OCI-LY7 (cell line): ENCODE measurements at regions not wholly inside any gene's neighbourhood (a gene's known extent, or its start where the extent isn't known, plus 50 kb on each side); places are given as distances from the start of the nearest gene placed in this dataset.

ENCODE experiments used
- BruUV-seq: library from RNA; stranded (reverse); fragments of 400-500 nt; replicated peaks from 2 replicates; lab custom pipeline; 2021; lab: Mats Ljungman, UMichigan
- CTCF ChIA-PET: fragments of 300-600 bp; sonication (Branson Sonifier 250); formaldehyde crosslinking; loops from one replicate; lab custom pipeline; 2022; ENCODE audit warnings: antibody characterized with exemption; ENCODE audit not compliant: unreplicated experiment; lab: Charles Lee
- POLR2A ChIA-PET: fragments of 300-600 bp; sonication (Branson Sonifier 250); formaldehyde crosslinking; loops from one replicate; lab custom pipeline; 2022; ENCODE audit warnings: antibody characterized with exemption; lab: Charles Lee
- DNase-seq: peaks from one replicate; pipeline ENCODE4 v3.0.0-alpha.2; 2015; ENCODE audit warnings: low spot score
- H2AFZ ChIP-seq: fragments of 200-600 bp; sonication (generic), shearing (Covaris generic); 2 replicates; pipeline ENCODE4 v1.6.1; 2014; ENCODE audit warnings: mild to moderate bottlenecking, antibody characterized with exemption, low read length, moderate library complexity
- H3K27ac ChIP-seq: fragments of 200-600 bp; sonication (generic); 2 replicates; pipeline ENCODE4 v1.5.1; 2014; ENCODE audit warnings: mixed run types, low read depth, mild to moderate bottlenecking, moderate library complexity, low read length, inconsistent platforms; ENCODE audit not compliant: poor library complexity, severe bottlenecking
- H3K36me3 ChIP-seq: fragments of 200-600 bp; sonication (generic); 2 replicates; pipeline ENCODE4 v1.6.1; 2014; ENCODE audit warnings: mild to moderate bottlenecking, antibody characterized with exemption, low read length, moderate library complexity, mixed read lengths; ENCODE audit not compliant: insufficient read depth
- H3K4me1 ChIP-seq: fragments of 200-600 bp; sonication (generic); 2 replicates; pipeline ENCODE4 v1.5.1; 2014; ENCODE audit warnings: mild to moderate bottlenecking, low read length; ENCODE audit not compliant: insufficient read depth, poor library complexity, severe bottlenecking
- H3K4me2 ChIP-seq: fragments of 200-600 bp; sonication (generic); 2 replicates; pipeline ENCODE4 v1.6.1; 2014; ENCODE audit warnings: mild to moderate bottlenecking, low read length
- H3K4me3 ChIP-seq: fragments of 200-600 bp; sonication (generic); 2 replicates; pipeline ENCODE4 v1.5.1; 2014; ENCODE audit warnings: mild to moderate bottlenecking, low read depth, low read length; ENCODE audit not compliant: poor library complexity, severe bottlenecking
- H3K79me2 ChIP-seq: fragments of 200-600 bp; sonication (generic); 2 replicates; pipeline ENCODE4 v1.6.1; 2016; ENCODE audit warnings: low read depth, mild to moderate bottlenecking, low read length, moderate library complexity, mixed read lengths; ENCODE audit not compliant: insufficient read depth
- H3K9me2 ChIP-seq: fragments of 200-600 bp; sonication (generic); 2 replicates; pipeline ENCODE4 v1.6.1; 2016; ENCODE audit warnings: mild to moderate bottlenecking, low read length, mixed read lengths; ENCODE audit not compliant: insufficient read depth
- H3K9me3 ChIP-seq: fragments of 200-600 bp; sonication (generic); 2 replicates; pipeline ENCODE4 v1.6.1; 2014; ENCODE audit warnings: mild to moderate bottlenecking, mixed run types, low read length, mixed read lengths
- H4K20me1 ChIP-seq: fragments of 200-600 bp; sonication (generic); 2 replicates; pipeline ENCODE4 v1.6.1; 2014; ENCODE audit warnings: mild to moderate bottlenecking, antibody characterized with exemption, low read length, moderate library complexity, mixed read lengths; ENCODE audit not compliant: insufficient read depth
- EZH2phosphoT487 ChIP-seq: fragments of 200-600 bp; sonication (generic); IDR thresholded peaks from 2 replicates; pipeline ENCODE4 v1.6.1; 2018; ENCODE audit warnings: low read depth, borderline replicate concordance, mild to moderate bottlenecking, mixed run types, antibody characterized with exemption, low read length, moderate library complexity, mixed read lengths
- intact Hi-C: fragments of 100-400 bp; cut with micrococcal nuclease; formaldehyde crosslinking; loops from one replicate; pipeline ENCODE4 v1.10.0; 2022; ENCODE audit not compliant: unreplicated experiment
- TF ChIP-seq, protein P1 (sequence below): fragments of 200-600 bp; sonication (generic); conservative IDR thresholded peaks from 2 replicates; pipeline ENCODE4 v1.5.1; 2014; ENCODE audit warnings: mild to moderate bottlenecking, antibody characterized with exemption, low read length, moderate library complexity, mixed read lengths

DNA sequence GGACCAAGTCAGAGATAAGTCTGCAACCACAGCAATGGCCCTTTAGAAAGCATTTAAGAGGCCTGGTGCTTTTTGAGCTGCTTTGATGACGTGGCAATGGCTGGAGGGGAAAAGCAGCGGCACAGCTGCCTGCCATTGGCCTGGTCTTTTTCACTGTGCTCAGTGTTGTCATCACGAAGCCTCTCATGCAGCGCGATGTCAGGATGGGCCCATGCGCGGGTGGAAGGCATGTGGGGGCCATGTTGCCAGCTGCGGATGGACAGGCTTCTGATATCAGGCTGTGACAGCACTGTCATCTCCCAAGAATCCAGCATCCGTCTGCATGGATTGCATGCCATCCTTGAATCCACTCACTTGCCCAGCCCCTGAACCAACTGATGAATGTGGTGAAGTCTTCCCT, 204.5 kb downstream of the ACKR3 start:
- Histone ChIP-seq H3K4me3 (no peak overlapping the region), H3K27ac (no peak overlapping the region), H4K20me1 (no peaks in the 10 kb centered on the region), H3K4me1 (no peaks in the 10 kb centered on the region), H3K9me2 (no peaks in the 10 kb centered on the region), H3K4me2 (no peak overlapping the region), H3K79me2 (no peaks in the 10 kb centered on the region), H2AFZ (no peak overlapping the region), H3K36me3 (no peaks in the 10 kb centered on the region), H3K9me3 (no peaks in the 10 kb centered on the region)
- TF ChIP-seq EZH2phosphoT487, result no peak
- TF ChIP-seq, protein P1, sequence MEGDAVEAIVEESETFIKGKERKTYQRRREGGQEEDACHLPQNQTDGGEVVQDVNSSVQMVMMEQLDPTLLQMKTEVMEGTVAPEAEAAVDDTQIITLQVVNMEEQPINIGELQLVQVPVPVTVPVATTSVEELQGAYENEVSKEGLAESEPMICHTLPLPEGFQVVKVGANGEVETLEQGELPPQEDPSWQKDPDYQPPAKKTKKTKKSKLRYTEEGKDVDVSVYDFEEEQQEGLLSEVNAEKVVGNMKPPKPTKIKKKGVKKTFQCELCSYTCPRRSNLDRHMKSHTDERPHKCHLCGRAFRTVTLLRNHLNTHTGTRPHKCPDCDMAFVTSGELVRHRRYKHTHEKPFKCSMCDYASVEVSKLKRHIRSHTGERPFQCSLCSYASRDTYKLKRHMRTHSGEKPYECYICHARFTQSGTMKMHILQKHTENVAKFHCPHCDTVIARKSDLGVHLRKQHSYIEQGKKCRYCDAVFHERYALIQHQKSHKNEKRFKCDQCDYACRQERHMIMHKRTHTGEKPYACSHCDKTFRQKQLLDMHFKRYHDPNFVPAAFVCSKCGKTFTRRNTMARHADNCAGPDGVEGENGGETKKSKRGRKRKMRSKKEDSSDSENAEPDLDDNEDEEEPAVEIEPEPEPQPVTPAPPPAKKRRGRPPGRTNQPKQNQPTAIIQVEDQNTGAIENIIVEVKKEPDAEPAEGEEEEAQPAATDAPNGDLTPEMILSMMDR, result no peak
- BruUV-seq, result no TSS peak
- intact Hi-C loops, result no loop called here
- DNase-seq, result no peak
- POLR2A ChIA-PET, result no interaction called here
- CTCF ChIA-PET, result no interaction called here

DNA sequence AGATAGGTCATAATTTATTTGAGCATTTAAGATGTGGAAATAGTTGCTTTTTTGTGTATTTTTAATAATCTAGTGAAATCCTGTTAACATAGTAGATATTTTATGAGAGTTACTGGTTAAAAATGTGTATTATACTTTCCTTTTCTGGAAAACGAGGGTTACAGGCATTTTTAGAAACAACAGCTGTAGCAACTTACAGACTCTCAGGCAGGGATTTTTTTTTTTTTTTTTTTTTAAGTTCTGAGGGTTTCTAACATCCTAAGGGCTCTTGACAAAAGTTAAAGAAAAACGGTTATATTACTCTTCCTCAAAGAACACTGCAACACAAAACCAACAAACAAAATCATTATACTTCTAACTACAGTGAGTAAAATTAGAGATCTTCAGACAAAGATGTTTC, 205.9 kb downstream of the ACKR3 start:
- no peak overlapping the region for H3K27ac ChIP-seq
- no peak for DNase-seq
- no peak overlapping the region for H3K4me2 ChIP-seq
- TF ChIP-seq, protein P1, result no peak
- no peak for TF ChIP-seq EZH2phosphoT487
- no peaks in the 10 kb centered on the region for H3K9me3 ChIP-seq
- no peak overlapping the region for H3K4me3 ChIP-seq
- H2AFZ ChIP-seq, result no peak overlapping the region
- intact Hi-C loops, result no loop called here
- CTCF ChIA-PET, result no interaction called here
- POLR2A ChIA-PET, result interaction anchor here (0.6 to 0.7 kb wide), 2 partner anchors 432 to 1892 kb away, joined by 4 read pairs; no protein-coding TSS in a partner anchor
- no peaks in the 10 kb centered on the region for H3K9me2 ChIP-seq
- no TSS peak for BruUV-seq
- H4K20me1 ChIP-seq, result no peaks in the 10 kb centered on the region
- no peaks in the 10 kb centered on the region for H3K36me3 ChIP-seq
- H3K4me1 ChIP-seq, result no peaks in the 10 kb centered on the region
- H3K79me2 ChIP-seq, result no peaks in the 10 kb centered on the region

DNA sequence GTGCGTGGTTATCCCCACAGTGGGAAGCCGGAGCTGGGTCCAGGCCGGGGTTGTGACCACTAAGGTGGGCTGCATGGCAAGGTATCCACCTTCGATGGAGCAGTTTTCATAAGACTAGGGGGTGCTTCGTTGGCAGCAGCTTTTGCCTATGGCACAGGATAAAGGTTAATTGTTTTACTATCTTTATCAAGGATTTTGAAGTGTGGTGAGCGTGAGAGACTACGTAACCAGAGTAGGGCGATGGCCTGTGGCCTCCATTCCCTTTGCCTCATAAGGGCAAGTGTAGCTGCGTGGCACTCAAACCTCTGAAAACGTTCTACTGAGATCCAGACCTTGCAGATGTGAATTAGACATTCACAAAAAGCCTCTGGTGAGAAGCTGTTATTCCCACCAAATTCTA, 206.6 kb downstream of the ACKR3 start:
- no TSS peak for BruUV-seq
- ChIA-PET CTCF (no interaction called here), POLR2A (interaction anchor here (0.6 to 0.7 kb wide), 2 partner anchors 383 to 712 kb away, joined by 3 to 4 read pairs; no protein-coding TSS in a partner anchor)
- H3K4me1 ChIP-seq, result no peaks in the 10 kb centered on the region
- no peaks in the 10 kb centered on the region for H4K20me1 ChIP-seq
- TF ChIP-seq EZH2phosphoT487, result no peak
- TF ChIP-seq, protein P1, result no peak
- no peak overlapping the region for H3K4me2 ChIP-seq
- no peak for DNase-seq
- H3K36me3 ChIP-seq, result no peaks in the 10 kb centered on the region
- H3K79me2 ChIP-seq, result no peaks in the 10 kb centered on the region
- H3K9me3 ChIP-seq, result no peaks in the 10 kb centered on the region
- no peak overlapping the region for H3K27ac ChIP-seq
- no peak overlapping the region for H2AFZ ChIP-seq
- no peaks in the 10 kb centered on the region for H3K9me2 ChIP-seq
- no peak overlapping the region for H3K4me3 ChIP-seq
- intact Hi-C loops, result no loop called here
